ENCODE measurements at regions not wholly inside any gene's neighbourhood (a gene's known extent, or its start where the extent isn't known, plus 50 kb on each side); places are given as distances from the start of the nearest gene placed in this dataset.

GRCh38 chr3:188049606-188050530, 104.1 kb upstream of the LPP start:
- H3K9me3 ChIP-seq, result no peaks in the 10 kb centered on the region
- H3K27ac ChIP-seq, result no peak overlapping the region
- no peak overlapping the region for H3K4me3 ChIP-seq
- H3K36me3 ChIP-seq, result no peaks in the 10 kb centered on the region
- no peak for DNase-seq
- no peak overlapping the region for H3K9ac ChIP-seq (ENCODE audit: low read depth in 2 of 2, low read length in 2 of 2)
- H3K27me3 ChIP-seq, result no peaks in the 10 kb centered on the region
- TF ChIP-seq CTCF (IDR thresholded peaks at IDR 0.05), result no peak
- no peaks in the 10 kb centered on the region for H3K4me1 ChIP-seq
- intact Hi-C loops (cut with DNase I), result loop anchor here (10.0 kb wide), 1 partner anchor 905 kb away; no protein-coding TSS in a partner anchor

- Histone ChIP-seq H3K36me3 (no peaks in the 10 kb centered on the region), H3K27me3 (no peaks in the 10 kb centered on the region), H3K9ac (ENCODE audit: low read depth in 2 of 2, low read length in 2 of 2) (no peak overlapping the region), H3K4me1 (no peaks in the 10 kb centered on the region), H3K4me3 (no peak overlapping the region), H3K9me3 (no peaks in the 10 kb centered on the region), H3K27ac (peak overlapping the region; percentile 46)
- TF ChIP-seq CTCF (IDR thresholded peaks at IDR 0.05), result no peak
- peak; percentile 28 for DNase-seq
- intact Hi-C loops (cut with DNase I), result loop anchor here (10.0 kb wide), 1 partner anchor 903 kb away; no protein-coding TSS in a partner anchor
Observed at GRCh38 chr3:188051801-188052168, 102.2 kb upstream of the LPP start.

GRCh38 chr3:188052169-188053035, 101.6 kb upstream of the LPP start:
- H3K27me3 ChIP-seq, result no peaks in the 10 kb centered on the region
- no peak overlapping the region for H3K4me3 ChIP-seq
- no peaks in the 10 kb centered on the region for H3K4me1 ChIP-seq
- DNase-seq, result peak; percentile 57
- no peaks in the 10 kb centered on the region for H3K9me3 ChIP-seq
- H3K36me3 ChIP-seq, result no peaks in the 10 kb centered on the region
- peak overlapping the region; percentile 46 for H3K27ac ChIP-seq
- intact Hi-C loops (cut with DNase I), result loop anchor here (10.0 kb wide), 1 partner anchor 902 kb away; no protein-coding TSS in a partner anchor
- TF ChIP-seq CTCF (IDR thresholded peaks at IDR 0.05), result no peak
- H3K9ac ChIP-seq (ENCODE audit: low read depth in 2 of 2, low read length in 2 of 2), result no peak overlapping the region

DNA sequence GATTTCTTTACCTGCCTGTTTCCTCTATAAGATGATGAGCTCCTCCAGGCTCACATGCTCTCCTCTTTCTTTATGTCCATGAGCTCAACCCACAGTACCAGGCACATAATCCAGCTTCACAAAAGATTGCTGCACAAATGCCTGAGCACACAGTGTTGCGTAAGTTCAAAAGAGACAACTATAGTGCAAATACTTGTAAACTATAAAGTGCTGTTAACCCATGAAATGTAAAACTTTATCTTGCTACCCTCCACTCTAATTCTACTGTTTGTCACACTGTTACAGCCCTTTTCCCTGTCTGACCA, 101.0 kb upstream of the LPP start:
- Histone ChIP-seq H3K27ac (no peak overlapping the region), H3K4me3 (no peak overlapping the region), H3K27me3 (no peaks in the 10 kb centered on the region), H3K9ac (ENCODE audit: low read depth in 2 of 2, low read length in 2 of 2) (no peak overlapping the region), H3K36me3 (no peaks in the 10 kb centered on the region), H3K4me1 (no peaks in the 10 kb centered on the region), H3K9me3 (no peaks in the 10 kb centered on the region)
- no peak for TF ChIP-seq CTCF (IDR thresholded peaks at IDR 0.05)
- DNase-seq, result no peak
- intact Hi-C loops (cut with DNase I), result loop anchor here (10.0 kb wide), 1 partner anchor 902 kb away; no protein-coding TSS in a partner anchor

- TF ChIP-seq CTCF (IDR thresholded peaks at IDR 0.05), result no peak
- DNase-seq, result no peak
- Histone ChIP-seq H3K27me3 (no peaks in the 10 kb centered on the region), H3K4me3 (no peak overlapping the region), H3K27ac (no peak overlapping the region), H3K9me3 (no peaks in the 10 kb centered on the region), H3K36me3 (no peaks in the 10 kb centered on the region), H3K9ac (ENCODE audit: low read depth in 2 of 2, low read length in 2 of 2) (no peak overlapping the region), H3K4me1 (no peaks in the 10 kb centered on the region)
- intact Hi-C loops (cut with DNase I), result loop anchor here (10.0 kb wide), 1 partner anchor 901 kb away; no protein-coding TSS in a partner anchor
Observed at GRCh38 chr3:188053710-188054380, 100.1 kb upstream of the LPP start.

All from colonic mucosa (tissue), 4 donors.